Ovary (tissue), 3 donors: ENCODE measurements at regions not wholly inside any gene's neighbourhood (a gene's known extent, or its start where the extent isn't known, plus 50 kb on each side); places are given as distances from the start of the nearest gene placed in this dataset.

Experiments used
- CTCF ChIP-seq, 3 donors: fragments of 450-650 bp in 2 of 3; fragments of 200-600 bp in 1 of 3; IDR thresholded peaks; one replicate each; pipeline versions ENCODE4 v1.5.1 to v1.8.0; 2016 to 2022; ENCODE audit warnings: antibody characterized with exemption in 3 of 3, mild to moderate bottlenecking in 1 of 3
- POLR2A ChIP-seq: fragments of 450-650 bp; IDR thresholded peaks from one replicate; pipeline ENCODE4 v1.6.1; 2017; ENCODE audit warnings: antibody characterized with exemption, mild to moderate bottlenecking, moderate library complexity
- donor health status: DM: no; HTN: no; CAD: no.

GRCh38 chr2:228848638-228849037, 422.4 kb downstream of the PID1 start:
- TF ChIP-seq CTCF (IDR thresholded peaks at IDR 0.05) (no peak), POLR2A (no peak)
